Activated T-cell treated with anti-CD3 and anti-CD28 coated beads, Interleukin-2, amount 50 U/mL, for 24 hours (primary cell): ENCODE measurements at regions not wholly inside any gene's neighbourhood (a gene's known extent, or its start where the extent isn't known, plus 50 kb on each side); places are given as distances from the start of the nearest gene placed in this dataset.
A peak's percentile ranks its signal among the peaks of the same experiment; 100 is the strongest.
"Not testable (repeated sequence)": the region's sequence is repeated elsewhere in the genome, so short reads cannot be mapped to it uniquely, and the experiment has no call there.

ENCODE experiments used
- DNase-seq: peaks from one replicate; pipeline ENCODE4 v3.0.0-alpha.2; 2020
- H3K27ac Mint-ChIP-seq: 2 replicates; pipeline ENCODE4 v1.8.0; 2020; ENCODE audit warnings: mild to moderate bottlenecking, mixed read lengths
- H3K27me3 Mint-ChIP-seq: 2 replicates; pipeline ENCODE4 v1.8.0; 2020; ENCODE audit warnings: mixed read lengths
- H3K36me3 Mint-ChIP-seq: 2 replicates; pipeline ENCODE4 v1.8.0; 2020; ENCODE audit warnings: low read depth, mixed read lengths
- H3K4me1 Mint-ChIP-seq: 2 replicates; pipeline ENCODE4 v1.8.0; 2020; ENCODE audit warnings: low read depth, mixed read lengths
- H3K4me3 Mint-ChIP-seq: 2 replicates; pipeline ENCODE4 v1.8.0; 2020; ENCODE audit warnings: mild to moderate bottlenecking, moderate library complexity, mixed read lengths
- H3K9me3 Mint-ChIP-seq: 2 replicates; pipeline ENCODE4 v1.8.0; 2020; ENCODE audit warnings: mixed read lengths

DNA sequence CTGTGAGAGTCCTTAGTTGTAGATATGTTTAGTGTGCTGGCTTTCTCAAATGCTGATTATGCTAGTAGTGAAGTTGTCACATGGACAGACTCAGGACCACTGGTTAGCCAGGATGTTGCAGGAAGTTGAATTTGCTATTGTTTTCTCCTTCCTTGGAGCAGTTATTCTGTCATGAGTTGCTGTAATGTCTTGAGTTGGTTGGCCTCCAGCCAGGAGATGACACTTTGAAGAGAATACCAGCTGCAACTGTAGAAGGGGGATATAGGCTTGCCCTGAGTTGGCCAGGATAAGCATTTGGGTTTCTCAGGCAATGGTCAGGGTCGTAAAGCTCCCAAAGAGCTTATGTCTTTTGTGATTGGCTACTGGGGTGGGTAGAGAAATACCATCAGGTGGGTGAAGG is 206.7 kb downstream of the ZNF621 start:
- Mint-ChIP-seq H3K27me3 (peaks cover 6% of the 10 kb centered on the region), H3K36me3 (no peaks in the 10 kb centered on the region), H3K4me3 (no peak overlapping the region), H3K4me1 (no peaks in the 10 kb centered on the region), H3K9me3 (peaks cover 18% of the 10 kb centered on the region), H3K27ac (no peak overlapping the region)
- DNase-seq: no peak

DNA sequence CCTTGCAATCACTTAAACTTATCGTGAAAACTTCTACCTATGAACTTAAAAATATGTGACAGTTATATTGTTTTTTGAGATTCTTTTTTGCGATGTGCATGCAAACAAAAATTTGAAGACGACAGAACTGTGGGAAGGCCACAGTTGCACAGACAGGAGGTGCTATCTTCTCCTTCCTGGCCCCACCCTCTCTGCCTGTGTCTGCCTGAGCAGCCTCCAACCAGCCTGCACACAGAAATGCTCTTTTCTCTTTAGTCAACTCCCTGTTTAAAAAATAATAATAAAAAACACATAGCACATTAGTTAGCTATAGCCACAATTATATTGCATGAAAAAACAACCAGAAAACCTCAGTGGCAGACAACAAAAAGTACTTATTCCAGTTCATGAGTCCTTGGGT is 212.2 kb downstream of the ZNF621 start:
- H3K9me3 Mint-ChIP-seq: no peaks in the 10 kb centered on the region
- peaks cover 6% of the 10 kb centered on the region for H3K27me3 Mint-ChIP-seq
- H3K27ac Mint-ChIP-seq: no peak overlapping the region
- H3K4me1 Mint-ChIP-seq: no peaks in the 10 kb centered on the region
- DNase-seq: no peak
- no peak overlapping the region for H3K4me3 Mint-ChIP-seq
- H3K36me3 Mint-ChIP-seq: no peaks in the 10 kb centered on the region

DNA sequence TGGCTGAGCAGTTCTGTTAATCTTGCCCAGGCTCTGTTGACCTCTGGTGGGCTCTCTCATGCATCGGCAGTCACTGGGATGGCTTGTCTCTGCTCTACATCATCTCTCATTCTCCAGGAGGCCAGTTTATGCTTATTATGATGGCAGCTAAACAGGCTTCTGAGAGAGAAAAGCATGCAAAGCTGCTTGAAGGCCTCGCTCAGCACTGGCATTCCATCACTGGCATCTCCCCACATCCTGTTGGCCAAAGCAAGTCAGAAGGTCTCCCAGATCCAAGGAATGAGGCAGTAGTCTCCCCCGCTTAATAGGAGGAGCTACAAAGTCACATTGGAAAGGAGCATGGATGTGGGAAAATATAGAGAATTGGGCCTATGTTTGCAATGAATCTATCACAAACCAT is 212.6 kb downstream of the ZNF621 start:
- H3K9me3 Mint-ChIP-seq: no peaks in the 10 kb centered on the region
- H3K4me1 Mint-ChIP-seq: no peaks in the 10 kb centered on the region
- no peak for DNase-seq
- no peak overlapping the region for H3K27ac Mint-ChIP-seq
- H3K36me3 Mint-ChIP-seq: no peaks in the 10 kb centered on the region
- no peak overlapping the region for H3K4me3 Mint-ChIP-seq
- H3K27me3 Mint-ChIP-seq: peaks cover 6% of the 10 kb centered on the region

- H3K4me3 Mint-ChIP-seq: no peak overlapping the region
- H3K36me3 Mint-ChIP-seq: no peaks in the 10 kb centered on the region
- no peaks in the 10 kb centered on the region for H3K27me3 Mint-ChIP-seq
- no peak for DNase-seq
- H3K27ac Mint-ChIP-seq: no peak overlapping the region
- no peaks in the 10 kb centered on the region for H3K9me3 Mint-ChIP-seq
- no peaks in the 10 kb centered on the region for H3K4me1 Mint-ChIP-seq
Observed at GRCh38 chr3:40739971-40740370, 215.2 kb downstream of the ZNF621 start.

DNA sequence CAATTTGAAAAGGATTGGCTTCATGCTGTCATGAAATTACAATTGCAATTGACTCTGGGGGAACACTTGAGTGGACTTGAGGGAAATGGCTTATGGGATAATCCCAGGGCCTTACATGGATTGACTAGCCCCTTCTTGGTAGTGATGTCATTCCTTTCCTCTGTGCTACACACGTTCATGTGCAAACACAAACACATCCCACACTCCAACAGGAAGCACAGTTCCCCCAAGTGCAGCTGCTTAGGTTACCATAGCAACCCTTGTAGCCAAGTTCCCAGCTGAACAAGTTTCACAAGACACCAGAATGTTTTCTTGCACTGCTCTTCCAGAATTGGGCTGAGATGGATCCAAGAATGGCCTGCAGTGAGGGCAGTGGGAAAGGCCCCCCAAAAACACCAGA is 217.0 kb downstream of the ZNF621 start:
- Mint-ChIP-seq H3K4me1 (no peaks in the 10 kb centered on the region), H3K9me3 (no peaks in the 10 kb centered on the region), H3K27me3 (peaks cover 7% of the 10 kb centered on the region), H3K27ac (no peak overlapping the region), H3K4me3 (no peak overlapping the region), H3K36me3 (no peaks in the 10 kb centered on the region)
- DNase-seq: no peak

GRCh38 chr3:40745381-40746106 is 220.8 kb downstream of the ZNF621 start:
- H3K27me3 Mint-ChIP-seq: peaks cover 14% of the 10 kb centered on the region
- H3K4me1 Mint-ChIP-seq: no peaks in the 10 kb centered on the region
- DNase-seq: no peak
- no peaks in the 10 kb centered on the region for H3K36me3 Mint-ChIP-seq
- no peak overlapping the region for H3K27ac Mint-ChIP-seq
- no peaks in the 10 kb centered on the region for H3K9me3 Mint-ChIP-seq
- H3K4me3 Mint-ChIP-seq: no peak overlapping the region

GRCh38 chr3:40751666-40752065 is 226.9 kb downstream of the ZNF621 start:
- Mint-ChIP-seq H3K27ac (no peak overlapping the region), H3K4me3 (no peak overlapping the region), H3K36me3 (no peaks in the 10 kb centered on the region), H3K27me3 (peaks cover 38% of the 10 kb centered on the region), H3K9me3 (no peaks in the 10 kb centered on the region), H3K4me1 (peaks cover 4% of the 10 kb centered on the region)
- DNase-seq: no peak

DNA sequence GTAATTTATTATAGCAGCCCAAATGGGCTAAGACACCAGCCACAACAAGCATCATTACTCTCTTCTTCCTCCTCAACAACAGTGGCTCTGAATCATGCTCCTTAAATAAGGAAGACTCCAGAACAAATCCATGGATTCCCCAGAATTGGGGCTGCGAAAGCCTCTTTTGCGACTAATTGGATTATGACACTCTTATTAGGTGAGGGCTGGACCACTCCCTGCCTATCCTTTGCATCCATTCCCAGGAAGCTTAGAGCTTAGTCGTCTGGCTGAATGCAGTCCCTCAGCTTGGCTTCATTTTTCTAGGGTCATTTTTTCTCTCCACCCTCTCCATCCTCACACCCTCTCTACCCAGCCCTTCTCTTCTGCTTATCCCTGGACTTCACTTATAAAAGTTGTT is 227.7 kb downstream of the ZNF621 start:
- Mint-ChIP-seq H3K27ac (no peak overlapping the region), H3K36me3 (no peaks in the 10 kb centered on the region), H3K4me3 (no peak overlapping the region), H3K27me3 (peaks cover 43% of the 10 kb centered on the region), H3K9me3 (no peaks in the 10 kb centered on the region), H3K4me1 (peaks cover 4% of the 10 kb centered on the region)
- no peak for DNase-seq

DNA sequence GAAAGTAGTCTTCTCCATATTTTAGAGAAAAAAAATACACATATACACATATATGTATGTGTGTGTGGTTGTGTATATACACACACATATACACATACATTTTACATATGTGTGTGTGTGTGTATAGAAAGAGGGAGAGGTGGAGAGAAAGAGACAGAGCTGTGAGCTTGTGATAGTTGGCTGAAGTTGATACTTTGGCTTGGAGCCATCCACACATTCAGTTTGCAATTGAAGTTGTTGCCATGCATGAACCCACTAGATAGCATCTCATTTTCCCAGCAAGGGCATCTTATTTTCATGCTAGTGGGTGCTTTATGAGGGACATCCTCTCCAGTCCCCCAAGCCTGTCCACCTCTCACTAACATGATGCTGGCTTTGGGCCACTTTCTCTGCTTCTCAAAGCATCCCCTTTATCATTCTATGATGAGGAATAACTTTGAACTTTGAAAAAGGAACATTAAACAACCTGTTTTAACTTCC is 228.6 kb downstream of the ZNF621 start:
- Mint-ChIP-seq H3K36me3 (no peaks in the 10 kb centered on the region), H3K27ac (no peak overlapping the region), H3K9me3 (no peaks in the 10 kb centered on the region), H3K4me1 (peaks cover 4% of the 10 kb centered on the region), H3K4me3 (no peak overlapping the region), H3K27me3 (peaks cover 41% of the 10 kb centered on the region)
- no peak for DNase-seq

- H3K27me3 Mint-ChIP-seq: peaks cover 41% of the 10 kb centered on the region
- DNase-seq: no peak
- no peak overlapping the region for H3K27ac Mint-ChIP-seq
- H3K4me3 Mint-ChIP-seq: no peak overlapping the region
- no peaks in the 10 kb centered on the region for H3K36me3 Mint-ChIP-seq
- no peaks in the 10 kb centered on the region for H3K9me3 Mint-ChIP-seq
- H3K4me1 Mint-ChIP-seq: peaks cover 4% of the 10 kb centered on the region
Observed at GRCh38 chr3:40753951-40754350, 229.2 kb downstream of the ZNF621 start.

GRCh38 chr3:40754994-40755393 is 230.2 kb downstream of the ZNF621 start:
- Mint-ChIP-seq H3K36me3 (no peaks in the 10 kb centered on the region), H3K4me1 (peaks cover 4% of the 10 kb centered on the region), H3K4me3 (no peak overlapping the region), H3K9me3 (no peaks in the 10 kb centered on the region), H3K27me3 (peaks cover 41% of the 10 kb centered on the region), H3K27ac (peak overlapping the region; percentile 48)
- no peak for DNase-seq

- Mint-ChIP-seq H3K27ac (no peak overlapping the region), H3K36me3 (no peaks in the 10 kb centered on the region), H3K4me1 (peaks cover 4% of the 10 kb centered on the region), H3K27me3 (peaks cover 41% of the 10 kb centered on the region), H3K9me3 (no peaks in the 10 kb centered on the region), H3K4me3 (no peak overlapping the region)
- DNase-seq: no peak
Observed at GRCh38 chr3:40756500-40756899, 231.7 kb downstream of the ZNF621 start.

GRCh38 chr3:40762771-40763170 is 238.0 kb downstream of the ZNF621 start:
- H3K9me3 Mint-ChIP-seq, DNase-seq, H3K4me1 Mint-ChIP-seq, H3K36me3 Mint-ChIP-seq, H3K4me3 Mint-ChIP-seq, H3K27ac Mint-ChIP-seq: not testable (repeated sequence)
- H3K27me3 Mint-ChIP-seq: peaks cover 15% of the 10 kb centered on the region

GRCh38 chr3:40763807-40764206 is 239.0 kb downstream of the ZNF621 start:
- peaks cover 12% of the 10 kb centered on the region for H3K27me3 Mint-ChIP-seq
- no peak for DNase-seq
- no peak overlapping the region for H3K4me3 Mint-ChIP-seq
- peaks cover 2% of the 10 kb centered on the region for H3K9me3 Mint-ChIP-seq
- no peaks in the 10 kb centered on the region for H3K36me3 Mint-ChIP-seq
- H3K4me1 Mint-ChIP-seq: no peaks in the 10 kb centered on the region
- H3K27ac Mint-ChIP-seq: no peak overlapping the region

DNA sequence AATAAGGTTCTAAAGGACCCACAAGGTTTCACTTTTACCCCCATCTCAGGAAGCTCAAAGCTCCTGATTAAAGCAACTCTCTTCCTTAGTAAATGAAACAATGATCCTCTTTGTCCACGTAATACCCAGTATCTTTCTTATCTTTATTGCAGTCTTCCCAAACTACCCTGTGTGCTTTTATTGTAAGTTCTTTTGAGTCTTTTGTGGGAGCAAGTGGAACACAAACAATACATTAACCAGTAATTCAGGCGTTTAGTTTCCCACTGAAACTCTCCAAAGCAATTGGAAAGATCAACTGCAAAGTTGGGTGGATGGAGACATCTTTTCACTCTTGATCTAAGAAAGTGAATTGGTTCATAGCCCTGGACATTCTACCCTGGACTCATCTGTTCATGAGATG is 240.0 kb downstream of the ZNF621 start:
- Mint-ChIP-seq H3K27me3 (peaks cover 12% of the 10 kb centered on the region), H3K27ac (no peak overlapping the region), H3K4me3 (no peak overlapping the region), H3K36me3 (no peaks in the 10 kb centered on the region), H3K9me3 (peaks cover 2% of the 10 kb centered on the region), H3K4me1 (no peaks in the 10 kb centered on the region)
- DNase-seq: no peak

DNA sequence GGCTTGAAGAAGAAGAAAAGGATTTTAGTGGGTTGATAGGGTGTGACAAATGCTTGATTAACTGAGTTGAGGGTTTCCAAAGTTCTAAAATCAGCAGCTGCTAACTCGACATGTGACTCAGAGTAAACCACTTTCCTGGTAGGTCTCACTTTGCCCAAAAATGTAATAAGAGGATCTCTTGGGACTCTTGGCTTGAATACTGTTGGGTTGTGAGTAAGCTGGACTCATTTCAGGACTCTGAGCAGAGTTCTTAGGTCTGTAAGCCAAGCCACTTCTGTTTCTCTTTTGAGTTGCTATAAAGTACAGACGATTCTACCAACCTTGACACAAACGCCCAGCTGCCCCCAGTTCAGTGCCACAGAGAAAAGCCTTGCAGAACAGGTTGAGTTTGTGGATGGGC is 241.1 kb downstream of the ZNF621 start:
- peaks cover 2% of the 10 kb centered on the region for H3K9me3 Mint-ChIP-seq
- H3K27ac Mint-ChIP-seq: no peak overlapping the region
- DNase-seq: no peak
- H3K27me3 Mint-ChIP-seq: peaks cover 12% of the 10 kb centered on the region
- peaks cover 1% of the 10 kb centered on the region for H3K4me1 Mint-ChIP-seq
- no peaks in the 10 kb centered on the region for H3K36me3 Mint-ChIP-seq
- no peak overlapping the region for H3K4me3 Mint-ChIP-seq
